ENCODE measurements at regions not wholly inside any gene's neighbourhood (a gene's known extent, or its start where the extent isn't known, plus 50 kb on each side); places are given as distances from the start of the nearest gene placed in this dataset.

- no peak for TF ChIP-seq POLR2A (IDR thresholded peaks at IDR 0.05)
- TF ChIP-seq EP300 (IDR thresholded peaks at IDR 0.05), result no peak
Observed at GRCh38 chr7:52135403-52135802, 818.8 kb upstream of the COBL start.
